ENCODE measurements at regions not wholly inside any gene's neighbourhood (a gene's known extent, or its start where the extent isn't known, plus 50 kb on each side); places are given as distances from the start of the nearest gene placed in this dataset.
"Not testable (repeated sequence)": the region's sequence is repeated elsewhere in the genome, so short reads cannot be mapped to it uniquely, and the experiment has no call there.

- not testable (repeated sequence) for TF ChIP-seq CTCF, POLR2A, POLR2AphosphoS5 (IDR thresholded peaks at IDR 0.05)
These were observed 313.6 kb upstream of the FRG1 start for GRCh38 chr4:189627041-189627440.
